Astrocyte of the cerebellum (primary cell): ENCODE measurements at regions not wholly inside any gene's neighbourhood (a gene's known extent, or its start where the extent isn't known, plus 50 kb on each side); places are given as distances from the start of the nearest gene placed in this dataset.

ENCODE experiments used
- DNase-seq: peaks from one replicate; pipeline ENCODE4 v3.0.0-alpha.2; 2011; ENCODE audit warnings: low read depth
- H3K4me3 ChIP-seq: 2 replicates; pipeline ENCODE4 v1.5.1; 2011; ENCODE audit warnings: mild to moderate bottlenecking, low read depth, low read length, moderate library complexity
- in situ Hi-C: cut with HindIII; loops from 2 replicates; pipeline ENCODE4 v1.10.0; 2017; ENCODE audit warnings: low sequenced_read_pairs
- TF ChIP-seq, protein P1 (sequence below): IDR thresholded peaks from 2 replicates; pipeline ENCODE4 v1.5.1; 2012; ENCODE audit warnings: low read length, low read depth, moderate library complexity, mild to moderate bottlenecking; ENCODE audit errors: missing control alignments

DNA sequence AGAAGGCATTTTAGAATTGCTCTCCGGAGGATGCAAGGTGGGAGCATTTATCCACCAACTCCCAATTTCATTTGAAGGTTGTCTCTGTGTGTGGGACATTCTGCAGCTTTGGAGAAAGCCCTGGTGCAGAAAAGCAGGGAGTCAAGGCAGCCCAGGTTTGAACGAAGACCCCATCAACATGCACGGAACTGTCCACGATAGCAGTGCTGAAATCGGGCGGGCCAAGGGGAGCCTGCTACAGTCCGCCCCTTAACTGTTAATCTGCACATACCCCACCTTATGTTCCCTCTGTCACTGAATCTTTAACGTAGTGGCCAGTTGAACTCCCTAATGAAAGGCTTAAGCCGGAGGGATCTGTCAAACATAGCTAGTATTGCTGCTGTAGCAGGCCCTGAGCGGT, 68.8 kb upstream of the C1orf174 start:
- in situ Hi-C loops, result no loop called here
- no peak overlapping the region for H3K4me3 ChIP-seq
- no peak for DNase-seq
- TF ChIP-seq, protein P1, sequence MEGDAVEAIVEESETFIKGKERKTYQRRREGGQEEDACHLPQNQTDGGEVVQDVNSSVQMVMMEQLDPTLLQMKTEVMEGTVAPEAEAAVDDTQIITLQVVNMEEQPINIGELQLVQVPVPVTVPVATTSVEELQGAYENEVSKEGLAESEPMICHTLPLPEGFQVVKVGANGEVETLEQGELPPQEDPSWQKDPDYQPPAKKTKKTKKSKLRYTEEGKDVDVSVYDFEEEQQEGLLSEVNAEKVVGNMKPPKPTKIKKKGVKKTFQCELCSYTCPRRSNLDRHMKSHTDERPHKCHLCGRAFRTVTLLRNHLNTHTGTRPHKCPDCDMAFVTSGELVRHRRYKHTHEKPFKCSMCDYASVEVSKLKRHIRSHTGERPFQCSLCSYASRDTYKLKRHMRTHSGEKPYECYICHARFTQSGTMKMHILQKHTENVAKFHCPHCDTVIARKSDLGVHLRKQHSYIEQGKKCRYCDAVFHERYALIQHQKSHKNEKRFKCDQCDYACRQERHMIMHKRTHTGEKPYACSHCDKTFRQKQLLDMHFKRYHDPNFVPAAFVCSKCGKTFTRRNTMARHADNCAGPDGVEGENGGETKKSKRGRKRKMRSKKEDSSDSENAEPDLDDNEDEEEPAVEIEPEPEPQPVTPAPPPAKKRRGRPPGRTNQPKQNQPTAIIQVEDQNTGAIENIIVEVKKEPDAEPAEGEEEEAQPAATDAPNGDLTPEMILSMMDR, result no peak

DNA sequence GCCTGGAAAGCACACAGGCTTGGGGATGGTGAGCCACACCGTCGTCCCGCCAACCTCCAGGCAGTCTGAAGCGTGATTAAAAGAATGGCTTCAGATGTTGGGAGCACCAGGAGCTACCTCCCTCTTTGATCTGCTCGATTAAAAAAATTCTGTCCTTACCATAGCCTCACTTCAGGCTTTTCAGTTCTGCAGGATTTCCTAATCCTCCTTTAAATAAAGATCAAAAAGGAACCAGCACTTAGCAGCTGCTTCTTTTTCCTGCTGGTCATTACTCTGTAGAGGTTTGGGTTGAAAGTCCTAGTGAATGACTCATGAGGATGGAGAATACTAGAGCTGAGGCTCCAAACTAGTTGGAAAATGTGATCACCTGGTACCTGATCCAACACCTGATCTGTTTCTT, 71.9 kb upstream of the C1orf174 start:
- DNase-seq, result no peak
- TF ChIP-seq, protein P1, result no peak
- no peak overlapping the region for H3K4me3 ChIP-seq
- in situ Hi-C loops, result no loop called here

DNA sequence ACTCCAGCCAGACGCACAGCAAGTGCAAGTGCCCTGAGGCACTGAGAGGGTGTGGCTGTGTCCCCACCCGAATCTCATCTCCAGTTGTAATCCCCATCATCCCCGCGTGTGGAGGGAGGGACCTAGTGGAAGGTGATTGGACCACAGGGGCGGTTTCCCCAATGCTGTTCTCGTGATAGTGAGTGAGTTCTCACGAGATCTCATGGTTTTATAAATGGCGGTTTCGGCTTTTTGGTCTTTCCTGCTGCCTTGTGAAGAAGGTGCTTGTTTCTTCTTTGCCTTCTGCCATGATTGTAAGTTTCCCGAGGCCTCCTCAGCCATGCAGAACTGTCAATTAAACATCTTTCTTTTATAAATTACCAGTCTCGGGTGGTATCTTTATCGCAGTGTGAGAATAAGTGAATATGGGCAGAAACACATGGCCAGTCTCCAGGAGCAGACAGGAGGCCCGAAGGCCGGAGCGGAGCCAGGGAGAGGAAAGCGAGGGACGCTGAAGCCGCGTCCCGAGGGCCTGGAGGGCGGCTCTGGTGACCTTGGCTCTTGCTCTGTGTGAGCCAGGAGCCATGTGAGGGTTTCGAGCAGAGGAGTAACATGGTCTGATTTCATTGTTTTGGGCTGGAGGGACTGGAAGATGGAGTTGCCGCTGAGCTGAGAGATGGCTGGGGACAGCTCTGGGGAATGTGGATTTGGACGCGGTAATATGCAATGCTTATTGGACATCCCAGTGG, 76.0 kb upstream of the C1orf174 start:
- H3K4me3 ChIP-seq, result no peak overlapping the region
- TF ChIP-seq, protein P1, result no peak
- no peak for DNase-seq
- in situ Hi-C loops, result no loop called here

DNA sequence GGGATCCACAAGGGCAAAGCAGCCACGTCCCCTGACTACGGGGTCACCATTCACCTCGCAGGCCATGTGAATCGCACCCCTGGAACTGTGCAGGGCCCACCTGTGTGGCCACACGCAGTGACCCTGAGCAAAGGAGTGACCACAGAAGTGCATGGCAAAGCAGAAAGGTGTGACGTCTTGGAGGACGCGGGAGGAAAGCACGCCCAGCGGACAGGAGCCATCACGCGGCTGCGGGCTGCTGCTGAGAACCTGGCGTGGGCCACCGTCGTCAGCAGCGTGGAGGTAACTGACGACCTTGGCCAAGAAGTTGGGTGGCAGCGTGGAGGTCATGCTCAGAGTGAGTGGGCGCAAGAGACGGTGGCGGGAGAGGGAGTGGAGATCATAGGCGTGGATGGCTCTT, 76.7 kb upstream of the C1orf174 start:
- in situ Hi-C loops, result no loop called here
- TF ChIP-seq, protein P1, result no peak
- DNase-seq, result no peak
- no peak overlapping the region for H3K4me3 ChIP-seq

DNA sequence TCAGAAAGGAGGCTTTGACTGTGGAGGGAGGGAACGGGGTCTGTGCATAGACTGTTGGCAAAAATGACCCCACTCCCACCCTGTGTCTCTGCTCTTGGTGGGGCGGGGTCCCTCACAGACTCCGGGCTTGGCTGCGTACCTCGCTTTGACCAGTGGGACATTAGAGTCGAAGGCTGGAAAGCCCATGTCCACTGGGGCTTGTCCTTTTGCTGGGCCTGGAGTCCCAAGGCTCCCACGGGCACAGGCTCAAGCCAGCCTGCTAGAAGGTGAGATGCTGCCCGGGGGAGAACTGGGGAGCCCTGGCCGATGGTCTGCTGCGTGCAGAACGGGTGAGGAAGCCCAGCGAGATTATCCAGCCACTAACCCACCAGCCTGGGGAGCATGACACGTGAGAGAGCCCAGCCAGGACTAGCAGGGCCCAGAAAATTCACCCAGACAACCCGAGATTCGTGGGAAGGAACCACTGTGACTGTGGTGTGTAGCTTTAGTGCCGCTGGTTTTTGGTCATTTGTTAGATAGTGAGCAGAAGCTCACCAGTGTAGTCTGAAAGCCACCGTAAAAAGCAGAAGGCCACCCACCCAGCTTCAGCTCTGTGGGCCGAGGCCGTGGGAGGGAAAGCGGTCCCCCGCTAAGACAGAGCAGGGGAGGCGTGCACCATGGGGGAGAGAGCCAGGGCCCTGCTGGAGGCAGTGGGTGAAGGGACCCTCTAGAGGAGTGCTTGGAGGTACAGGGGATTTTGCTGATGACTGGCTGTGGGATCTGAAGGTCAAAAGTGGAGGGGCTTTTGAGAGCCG, 78.3 kb upstream of the C1orf174 start:
- H3K4me3 ChIP-seq, result no peak overlapping the region
- TF ChIP-seq, protein P1, result no peak
- in situ Hi-C loops, result no loop called here
- DNase-seq, result no peak

DNA sequence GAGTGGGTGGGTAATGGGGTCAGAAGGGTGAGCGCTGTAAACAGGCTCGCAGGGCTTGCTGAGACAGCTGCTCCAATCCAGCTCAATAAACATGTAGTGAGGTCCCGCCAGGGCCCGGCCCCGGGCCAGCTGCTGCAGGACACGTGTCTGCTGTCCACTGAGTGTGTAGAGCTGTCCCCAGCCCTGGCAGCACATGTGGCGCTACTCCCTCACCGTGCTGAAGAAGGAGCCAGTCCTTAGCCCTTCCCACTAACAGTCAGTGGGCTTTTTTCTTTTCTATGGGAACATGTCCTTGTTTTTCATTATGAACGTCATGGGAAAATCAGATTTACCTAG, 78.9 kb upstream of the C1orf174 start:
- in situ Hi-C loops, result no loop called here
- no peak overlapping the region for H3K4me3 ChIP-seq
- TF ChIP-seq, protein P1, result no peak
- DNase-seq, result no peak
